ENCODE measurements at regions not wholly inside any gene's neighbourhood (a gene's known extent, or its start where the extent isn't known, plus 50 kb on each side); places are given as distances from the start of the nearest gene placed in this dataset.

GRCh38 chr10:108801775-108802517 is 1121.4 kb downstream of the XPNPEP1 start:
- ATAC-seq (ENCODE audit: low read depth in 2 of 2) = no peak
- Mint-ChIP-seq H3K27me3 (no peaks in the 10 kb centered on the region), H3K27ac (no peak overlapping the region), H3K36me3 (no peaks in the 10 kb centered on the region), H3K4me3 (no peak overlapping the region), H3K4me1 (no peaks in the 10 kb centered on the region), H3K9me3 (peaks cover 0 to 5% (median 2%) of the 10 kb centered on the region in 7 donors)
- no peak for DNase-seq

DNA sequence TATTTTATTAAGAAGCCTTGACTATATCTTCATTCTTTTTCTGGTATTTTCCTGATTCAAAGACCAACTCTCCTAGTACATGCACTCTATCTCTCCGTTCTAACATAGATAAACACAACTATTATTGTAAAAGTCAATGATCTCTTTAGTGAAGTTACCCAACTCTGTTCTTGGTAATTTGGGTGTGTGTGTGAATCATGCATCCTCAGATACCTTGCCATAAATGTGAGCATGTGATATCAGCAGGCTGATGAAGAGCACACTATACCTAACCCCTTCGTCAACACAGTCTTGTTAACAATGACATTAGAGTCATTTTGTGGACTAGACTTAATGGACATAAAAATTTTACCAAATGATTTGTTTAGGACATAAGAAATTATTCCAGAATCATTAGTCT is 1122.1 kb downstream of the XPNPEP1 start:
- no peak overlapping the region for H3K4me3 Mint-ChIP-seq
- H3K9me3 Mint-ChIP-seq = peaks cover 0 to 11% (median 3%) of the 10 kb centered on the region in 7 donors
- no peaks in the 10 kb centered on the region for H3K27me3 Mint-ChIP-seq
- peaks cover 0 to 5% of the 10 kb centered on the region in 2 donors for H3K36me3 Mint-ChIP-seq
- DNase-seq = no peak
- no peak overlapping the region for H3K27ac Mint-ChIP-seq
- ATAC-seq (ENCODE audit: low read depth in 2 of 2) = no peak
- H3K4me1 Mint-ChIP-seq = no peaks in the 10 kb centered on the region

- peaks cover 0 to 15% (median 4%) of the 10 kb centered on the region in 7 donors for H3K9me3 Mint-ChIP-seq
- ATAC-seq (ENCODE audit: low read depth in 2 of 2) = no peak
- H3K36me3 Mint-ChIP-seq = peaks cover 0 to 6% of the 10 kb centered on the region in 2 donors
- no peaks in the 10 kb centered on the region for H3K27me3 Mint-ChIP-seq
- no peak for DNase-seq
- no peak overlapping the region for H3K27ac Mint-ChIP-seq
- H3K4me1 Mint-ChIP-seq = no peaks in the 10 kb centered on the region
- no peak overlapping the region for H3K4me3 Mint-ChIP-seq
Observed at GRCh38 chr10:108797573-108797972, 1125.7 kb downstream of the XPNPEP1 start.

GRCh38 chr10:108791794-108792474 is 1131.4 kb downstream of the XPNPEP1 start:
- H3K36me3 Mint-ChIP-seq = peaks cover 0 to 6% of the 10 kb centered on the region in 2 donors
- no peak overlapping the region for H3K4me3 Mint-ChIP-seq
- peaks cover 0 to 10% (median 5%) of the 10 kb centered on the region in 7 donors for H3K9me3 Mint-ChIP-seq
- ATAC-seq (ENCODE audit: low read depth in 2 of 2) (no peak), DNase-seq (no peak)
- no peaks in the 10 kb centered on the region for H3K4me1 Mint-ChIP-seq
- H3K27me3 Mint-ChIP-seq = no peaks in the 10 kb centered on the region
- no peak overlapping the region for H3K27ac Mint-ChIP-seq

- Mint-ChIP-seq H3K27me3 (no peaks in the 10 kb centered on the region), H3K4me3 (no peak overlapping the region), H3K27ac (no peak overlapping the region), H3K4me1 (no peaks in the 10 kb centered on the region), H3K9me3 (peaks cover 0 to 4% (median 2%) of the 10 kb centered on the region in 7 donors), H3K36me3 (no peaks in the 10 kb centered on the region)
- DNase-seq (no peak), ATAC-seq (ENCODE audit: low read depth in 2 of 2) (no peak)
Observed at GRCh38 chr10:108791030-108791429, 1132.3 kb downstream of the XPNPEP1 start.

DNA sequence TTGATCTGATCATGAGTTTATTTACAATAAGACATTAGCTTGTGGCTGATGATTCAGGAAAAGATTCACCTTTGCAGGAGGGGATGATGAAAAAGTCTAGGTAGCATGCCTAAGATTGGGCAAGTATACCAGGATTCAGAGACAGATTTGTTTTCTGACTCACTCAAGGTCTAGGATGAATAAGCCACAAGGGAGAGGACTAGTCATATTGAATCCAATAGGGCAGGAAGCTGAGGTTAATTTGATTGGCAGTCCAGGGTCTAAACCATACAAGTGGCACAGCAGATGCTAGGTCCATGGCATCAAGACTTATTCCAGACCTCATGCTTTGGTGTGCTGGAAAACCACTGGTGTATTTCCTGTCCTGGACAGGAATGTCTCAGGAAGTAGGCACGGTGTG is 1133.4 kb downstream of the XPNPEP1 start:
- Mint-ChIP-seq H3K36me3 (no peaks in the 10 kb centered on the region), H3K9me3 (peaks cover 0 to 8% (median 5%) of the 10 kb centered on the region in 7 donors), H3K27ac (no peak overlapping the region), H3K27me3 (no peaks in the 10 kb centered on the region), H3K4me3 (no peak overlapping the region), H3K4me1 (no peaks in the 10 kb centered on the region)
- ATAC-seq (ENCODE audit: low read depth in 2 of 2) = no peak
- DNase-seq = no peak

GRCh38 chr10:108789336-108789735 is 1134.0 kb downstream of the XPNPEP1 start:
- no peak for ATAC-seq (ENCODE audit: low read depth in 2 of 2)
- no peak for DNase-seq
- no peaks in the 10 kb centered on the region for H3K27me3 Mint-ChIP-seq
- peaks cover 0 to 9% (median 8%) of the 10 kb centered on the region in 7 donors for H3K9me3 Mint-ChIP-seq
- no peak overlapping the region for H3K27ac Mint-ChIP-seq
- H3K36me3 Mint-ChIP-seq = no peaks in the 10 kb centered on the region
- no peak overlapping the region for H3K4me3 Mint-ChIP-seq
- H3K4me1 Mint-ChIP-seq = no peaks in the 10 kb centered on the region

DNA sequence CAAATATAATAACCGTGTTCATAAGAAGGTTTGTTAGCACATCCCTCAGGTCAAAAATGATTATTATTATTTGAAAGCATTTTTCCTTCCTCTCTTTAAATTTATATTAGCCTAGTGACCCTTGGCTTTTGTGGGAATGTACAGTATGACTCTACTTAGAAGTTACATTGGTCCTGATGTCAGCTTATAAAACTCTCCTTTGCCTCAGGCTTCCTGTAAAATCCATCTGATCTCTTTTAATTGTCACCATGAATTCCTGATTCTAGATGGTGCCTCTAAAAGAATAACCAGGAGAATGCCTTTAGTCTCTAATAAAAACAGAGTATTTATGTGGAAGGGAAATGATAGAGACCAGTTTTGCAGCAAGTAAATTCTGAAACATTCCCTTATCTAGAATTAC is 1134.4 kb downstream of the XPNPEP1 start:
- H3K9me3 Mint-ChIP-seq = peaks cover 0 to 14% (median 8%) of the 10 kb centered on the region in 7 donors
- ATAC-seq (ENCODE audit: low read depth in 2 of 2) = no peak
- no peak for DNase-seq
- H3K4me3 Mint-ChIP-seq = no peak overlapping the region
- H3K27me3 Mint-ChIP-seq = peaks cover 0 to under 1% (median 0%) of the 10 kb centered on the region in 3 donors
- H3K27ac Mint-ChIP-seq = no peak overlapping the region
- peaks cover 0 to 3% of the 10 kb centered on the region in 2 donors for H3K36me3 Mint-ChIP-seq
- no peaks in the 10 kb centered on the region for H3K4me1 Mint-ChIP-seq

DNA sequence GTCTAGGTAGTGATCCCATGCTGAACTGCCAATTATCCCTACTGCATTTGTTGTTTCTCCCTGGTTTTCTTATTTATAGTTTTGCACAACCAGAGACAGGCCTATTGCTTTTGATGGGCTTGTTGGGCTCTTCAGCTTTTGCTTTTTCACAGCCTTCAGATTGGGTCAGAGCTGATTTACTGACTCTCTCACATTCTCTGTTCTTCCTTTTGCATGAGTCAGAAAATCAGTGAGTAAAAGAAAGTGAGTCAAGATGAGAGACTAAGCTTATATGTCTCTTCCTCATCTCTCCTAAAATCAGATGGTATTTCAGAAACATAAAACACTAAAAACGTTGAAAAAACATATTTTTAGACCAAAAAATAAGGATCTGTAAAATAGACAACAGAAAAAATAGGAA is 1135.4 kb downstream of the XPNPEP1 start:
- ATAC-seq (ENCODE audit: low read depth in 2 of 2) = no peak
- Mint-ChIP-seq H3K9me3 (peaks cover 0 to 17% (median 8%) of the 10 kb centered on the region in 7 donors), H3K27ac (no peak overlapping the region)

DNA sequence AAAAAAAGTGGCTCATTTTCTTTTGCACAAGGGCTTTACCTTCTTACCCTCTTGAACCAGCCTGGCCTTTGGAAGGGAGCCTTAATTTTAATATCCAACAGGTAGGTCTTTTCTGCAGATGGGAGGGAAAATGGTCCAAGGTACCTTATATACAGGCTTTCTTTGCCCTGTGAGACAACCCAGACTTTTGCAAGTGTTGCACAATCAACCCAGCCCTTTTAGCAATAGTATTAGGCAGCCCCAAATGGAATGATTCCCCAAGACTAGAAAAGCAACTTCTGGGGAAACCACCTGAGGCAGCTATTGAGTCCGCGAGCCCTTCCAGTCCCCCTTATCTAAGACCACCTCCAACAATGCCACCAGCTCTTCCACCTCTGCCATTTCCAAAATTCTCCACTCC is 1138.3 kb downstream of the XPNPEP1 start:
- Mint-ChIP-seq H3K4me3 (no peak overlapping the region), H3K36me3 (peaks cover 0 to 6% of the 10 kb centered on the region in 2 donors), H3K27me3 (peaks cover 0 to 5% (median 0%) of the 10 kb centered on the region in 3 donors), H3K4me1 (no peaks in the 10 kb centered on the region), H3K27ac (no peak overlapping the region), H3K9me3 (peaks cover 0 to 17% (median 8%) of the 10 kb centered on the region in 7 donors)
- DNase-seq (no peak), ATAC-seq (ENCODE audit: low read depth in 2 of 2) (no peak)

More for the DNA sequence above, 1135.4 kb downstream of the XPNPEP1 start:
- DNase-seq = no peak
- H3K4me3 Mint-ChIP-seq = no peak overlapping the region
- no peaks in the 10 kb centered on the region for H3K4me1 Mint-ChIP-seq
- peaks cover 0 to 5% (median 0%) of the 10 kb centered on the region in 3 donors for H3K27me3 Mint-ChIP-seq
- peaks cover 0 to 6% of the 10 kb centered on the region in 2 donors for H3K36me3 Mint-ChIP-seq

DNA sequence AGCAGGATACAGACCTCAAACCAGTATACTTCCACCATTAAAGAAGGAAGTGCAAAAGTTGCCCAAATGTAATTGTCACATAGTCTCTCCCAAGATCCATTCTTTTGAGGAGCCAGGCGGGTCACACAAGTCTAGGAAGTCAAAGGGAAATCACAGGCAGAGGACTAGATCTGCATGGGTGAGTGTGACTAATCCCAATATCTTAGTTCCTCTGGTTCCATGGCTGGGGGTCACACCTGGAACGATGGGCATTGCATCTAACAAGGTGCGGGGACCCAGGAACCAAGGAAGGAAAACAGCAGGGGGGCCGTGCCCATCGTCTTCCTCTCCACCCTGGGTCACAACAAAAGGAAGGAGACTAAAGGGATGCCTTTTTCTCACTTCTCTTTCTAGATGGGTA is 1138.8 kb downstream of the XPNPEP1 start:
- Mint-ChIP-seq H3K27me3 (peaks cover 0 to 5% (median 0%) of the 10 kb centered on the region in 3 donors), H3K4me3 (no peak overlapping the region), H3K27ac (no peak overlapping the region), H3K9me3 (peaks cover 0 to 17% (median 8%) of the 10 kb centered on the region in 7 donors), H3K4me1 (no peaks in the 10 kb centered on the region), H3K36me3 (peaks cover 0 to 6% of the 10 kb centered on the region in 2 donors)
- ATAC-seq (ENCODE audit: low read depth in 2 of 2) = no peak
- no peak for DNase-seq

DNA sequence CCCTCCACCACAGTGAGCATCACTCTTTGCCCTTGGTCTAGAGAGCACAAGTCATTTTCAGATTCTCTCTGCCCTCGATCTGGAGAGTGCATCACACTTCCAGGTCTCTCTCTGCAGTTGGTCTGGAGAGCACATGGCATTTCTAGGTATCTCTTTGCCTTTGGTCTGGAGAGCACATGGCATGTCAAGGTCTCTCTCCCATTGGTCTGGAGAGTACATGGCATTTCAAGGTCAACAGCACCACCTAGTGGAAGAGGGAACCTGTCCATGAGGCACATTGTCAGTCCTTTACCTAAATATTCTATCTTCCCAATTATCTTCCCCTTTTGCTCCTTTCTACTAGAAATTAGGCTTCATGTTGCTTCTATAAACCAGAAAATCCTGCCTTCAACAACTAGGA is 1139.4 kb downstream of the XPNPEP1 start:
- Mint-ChIP-seq H3K27ac (no peak overlapping the region), H3K4me1 (no peaks in the 10 kb centered on the region), H3K9me3 (peaks cover 0 to 17% (median 8%) of the 10 kb centered on the region in 7 donors), H3K36me3 (peaks cover 0 to 6% of the 10 kb centered on the region in 2 donors), H3K27me3 (peaks cover 0 to 5% (median 0%) of the 10 kb centered on the region in 3 donors), H3K4me3 (no peak overlapping the region)
- peak; percentile 6 for DNase-seq
- no peak for ATAC-seq (ENCODE audit: low read depth in 2 of 2)

DNA sequence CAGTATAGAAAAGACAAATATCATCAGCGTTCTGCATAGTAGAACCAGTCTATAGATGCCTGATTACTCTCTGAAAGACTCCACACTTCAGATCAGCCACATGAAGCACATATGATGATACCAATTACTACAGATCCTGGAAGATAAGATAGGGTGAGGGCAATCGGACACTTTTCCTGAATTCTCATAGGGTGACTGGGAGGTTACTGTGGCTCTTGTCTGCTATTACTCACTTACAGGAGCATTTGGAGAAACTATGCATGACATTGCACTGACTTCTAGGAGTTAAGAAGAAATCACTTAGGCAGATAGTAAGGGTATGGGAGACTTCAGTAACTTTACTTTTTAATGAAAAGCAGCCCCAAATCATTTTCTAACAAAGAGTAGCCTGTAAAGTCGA is 1140.9 kb downstream of the XPNPEP1 start:
- Mint-ChIP-seq H3K4me1 (no peaks in the 10 kb centered on the region), H3K36me3 (peaks cover 0 to 6% of the 10 kb centered on the region in 2 donors), H3K27me3 (peaks cover 0 to 5% (median 2%) of the 10 kb centered on the region in 3 donors), H3K9me3 (peaks cover 0 to 17% (median 8%) of the 10 kb centered on the region in 7 donors), H3K4me3 (no peak overlapping the region), H3K27ac (no peak overlapping the region)
- ATAC-seq (ENCODE audit: low read depth in 2 of 2) (no peak), DNase-seq (no peak)

GRCh38 chr10:108779501-108779900 is 1143.8 kb downstream of the XPNPEP1 start:
- DNase-seq (no peak), ATAC-seq (ENCODE audit: low read depth in 2 of 2) (no peak)
- H3K27me3 Mint-ChIP-seq = peaks cover 0 to 5% (median 5%) of the 10 kb centered on the region in 3 donors
- H3K36me3 Mint-ChIP-seq = peaks cover 0 to 6% of the 10 kb centered on the region in 2 donors
- H3K4me3 Mint-ChIP-seq = no peak overlapping the region
- H3K27ac Mint-ChIP-seq = no peak overlapping the region
- H3K4me1 Mint-ChIP-seq = no peaks in the 10 kb centered on the region
- H3K9me3 Mint-ChIP-seq = peaks cover 0 to 10% (median 1%) of the 10 kb centered on the region in 7 donors

Measured in naive B cell (primary cell).